T47D (cell line): ENCODE measurements at regions not wholly inside any gene's neighbourhood (a gene's known extent, or its start where the extent isn't known, plus 50 kb on each side); places are given as distances from the start of the nearest gene placed in this dataset.

ENCODE experiments used
- DNase-seq, 2 experiments: peaks; one replicate each; pipeline versions ENCODE4 v3.0.0 to v3.0.0-alpha.2; 2011 to 2012; ENCODE audit warnings: low read depth in 1 of 2, low spot score in 1 of 2
- JUND ChIP-seq: IDR thresholded peaks from 2 replicates; pipeline ENCODE4 v1.6.1; 2012; ENCODE audit warnings: low read depth
- in situ Hi-C: cut with HindIII; loops from 2 replicates; pipeline ENCODE4 v1.10.0; 2016; ENCODE audit warnings: low sequenced_read_pairs, low pct_unique_long_range_greater_than_20kb

DNA sequence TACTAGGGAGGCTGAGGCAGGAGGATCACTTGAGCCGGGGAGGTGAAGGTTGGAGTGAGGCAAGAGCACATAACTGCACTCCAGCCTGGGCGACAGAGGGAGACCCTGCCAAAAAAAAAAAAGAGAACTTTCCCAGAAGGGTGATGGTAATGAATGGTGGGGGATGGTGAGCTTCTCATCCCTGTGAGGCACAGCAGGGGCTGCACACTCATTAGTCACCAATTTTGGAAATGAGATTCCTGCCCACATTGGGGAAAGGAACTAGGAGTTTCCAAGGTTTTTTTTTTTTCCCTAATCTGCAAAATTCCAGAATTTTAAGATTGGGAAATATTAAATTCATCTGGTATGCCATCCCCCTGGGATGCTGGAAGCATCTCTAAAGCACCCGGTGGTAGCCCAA, 50.2 kb upstream of the SSBP3 start:
- TF ChIP-seq JUND: no peak
- in situ Hi-C loops: no loop called here
- no peak for DNase-seq
